RWPE2 (cell line): ENCODE measurements at regions not wholly inside any gene's neighbourhood (a gene's known extent, or its start where the extent isn't known, plus 50 kb on each side); places are given as distances from the start of the nearest gene placed in this dataset.

ENCODE experiments used
- ATAC-seq: fragments of 200-7000 bp; cut with Tn5 transposase; 3 replicates; pipeline ENCODE4 v1.9.1; 2021; ENCODE audit warnings: low read depth
- DNase-seq: peaks from one replicate; pipeline ENCODE4 v3.0.0-alpha.2; 2020; ENCODE audit warnings: low spot score
- H3K27ac ChIP-seq: fragments of 450-650 bp; 2 replicates; pipeline ENCODE4 v1.5.1; 2017; ENCODE audit warnings: mild to moderate bottlenecking; ENCODE audit not compliant: poor library complexity, severe bottlenecking
- H3K27me3 ChIP-seq: fragments of 250-450 bp; sonication (Bioruptor Pico); 2 replicates; pipeline ENCODE4 v1.5.1; 2021; ENCODE audit warnings: mild to moderate bottlenecking, moderate library complexity; ENCODE audit not compliant: insufficient read depth, poor library complexity, severe bottlenecking
- H3K36me3 ChIP-seq: fragments of 250-450 bp; sonication (Bioruptor Pico); 2 replicates; pipeline ENCODE4 v1.5.1; 2020; ENCODE audit warnings: low read depth, mild to moderate bottlenecking, moderate library complexity
- H3K4me1 ChIP-seq: fragments of 250-450 bp; sonication (Bioruptor Pico); 2 replicates; pipeline ENCODE4 v1.5.1; 2021; ENCODE audit warnings: mild to moderate bottlenecking, moderate library complexity; ENCODE audit not compliant: insufficient read depth, poor library complexity, severe bottlenecking
- H3K4me3 ChIP-seq: fragments of 250-450 bp; sonication (Bioruptor Pico); 2 replicates; pipeline ENCODE4 v1.5.1; 2021; ENCODE audit warnings: mild to moderate bottlenecking, moderate library complexity; ENCODE audit not compliant: severe bottlenecking
- H3K9me3 ChIP-seq: fragments of 250-450 bp; sonication (Bioruptor Pico); 2 replicates; pipeline ENCODE4 v1.5.1; 2021; ENCODE audit warnings: mild to moderate bottlenecking, moderate library complexity; ENCODE audit not compliant: severe bottlenecking
- TF ChIP-seq, protein P1 (sequence below): fragments of 450-650 bp; IDR thresholded peaks from one replicate; pipeline ENCODE4 v1.5.1; 2017; ENCODE audit warnings: mild to moderate bottlenecking, moderate library complexity; ENCODE audit not compliant: poor library complexity, severe bottlenecking

DNA sequence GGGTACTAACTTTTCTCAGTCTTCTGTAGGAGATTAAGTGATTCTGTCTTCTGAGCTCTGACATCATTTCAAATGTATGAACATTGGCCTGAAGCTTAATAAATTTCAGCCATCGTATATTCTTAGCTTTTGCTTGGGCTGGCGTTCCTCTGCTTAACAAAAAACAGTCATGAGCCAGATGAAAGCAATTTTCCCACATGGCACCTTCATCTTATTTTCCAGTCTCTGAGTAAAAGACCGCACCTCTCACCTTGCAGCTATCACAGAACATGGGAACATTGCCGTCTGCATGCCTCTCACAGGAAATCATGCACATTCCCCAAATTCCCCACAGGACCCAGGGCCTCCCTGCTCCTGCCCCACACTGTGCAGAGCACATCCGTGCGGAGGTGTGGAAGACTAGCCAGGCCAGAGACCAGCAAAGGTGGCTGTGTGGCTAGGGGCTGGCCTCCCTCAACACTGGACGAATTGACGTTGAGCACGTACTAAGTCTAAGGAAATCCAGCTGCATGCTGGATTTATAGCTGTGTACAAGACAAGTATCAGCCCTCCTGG, 531.8 kb upstream of the ID2 start:
- no peak for ATAC-seq
- TF ChIP-seq, protein P1, sequence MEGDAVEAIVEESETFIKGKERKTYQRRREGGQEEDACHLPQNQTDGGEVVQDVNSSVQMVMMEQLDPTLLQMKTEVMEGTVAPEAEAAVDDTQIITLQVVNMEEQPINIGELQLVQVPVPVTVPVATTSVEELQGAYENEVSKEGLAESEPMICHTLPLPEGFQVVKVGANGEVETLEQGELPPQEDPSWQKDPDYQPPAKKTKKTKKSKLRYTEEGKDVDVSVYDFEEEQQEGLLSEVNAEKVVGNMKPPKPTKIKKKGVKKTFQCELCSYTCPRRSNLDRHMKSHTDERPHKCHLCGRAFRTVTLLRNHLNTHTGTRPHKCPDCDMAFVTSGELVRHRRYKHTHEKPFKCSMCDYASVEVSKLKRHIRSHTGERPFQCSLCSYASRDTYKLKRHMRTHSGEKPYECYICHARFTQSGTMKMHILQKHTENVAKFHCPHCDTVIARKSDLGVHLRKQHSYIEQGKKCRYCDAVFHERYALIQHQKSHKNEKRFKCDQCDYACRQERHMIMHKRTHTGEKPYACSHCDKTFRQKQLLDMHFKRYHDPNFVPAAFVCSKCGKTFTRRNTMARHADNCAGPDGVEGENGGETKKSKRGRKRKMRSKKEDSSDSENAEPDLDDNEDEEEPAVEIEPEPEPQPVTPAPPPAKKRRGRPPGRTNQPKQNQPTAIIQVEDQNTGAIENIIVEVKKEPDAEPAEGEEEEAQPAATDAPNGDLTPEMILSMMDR = no peak
- no peaks in the 10 kb centered on the region for H3K4me1 ChIP-seq
- no peak overlapping the region for H3K4me3 ChIP-seq
- H3K27ac ChIP-seq = no peak overlapping the region
- DNase-seq = no peak
- H3K9me3 ChIP-seq = peaks cover 2% of the 10 kb centered on the region
- no peaks in the 10 kb centered on the region for H3K27me3 ChIP-seq
- no peaks in the 10 kb centered on the region for H3K36me3 ChIP-seq

DNA sequence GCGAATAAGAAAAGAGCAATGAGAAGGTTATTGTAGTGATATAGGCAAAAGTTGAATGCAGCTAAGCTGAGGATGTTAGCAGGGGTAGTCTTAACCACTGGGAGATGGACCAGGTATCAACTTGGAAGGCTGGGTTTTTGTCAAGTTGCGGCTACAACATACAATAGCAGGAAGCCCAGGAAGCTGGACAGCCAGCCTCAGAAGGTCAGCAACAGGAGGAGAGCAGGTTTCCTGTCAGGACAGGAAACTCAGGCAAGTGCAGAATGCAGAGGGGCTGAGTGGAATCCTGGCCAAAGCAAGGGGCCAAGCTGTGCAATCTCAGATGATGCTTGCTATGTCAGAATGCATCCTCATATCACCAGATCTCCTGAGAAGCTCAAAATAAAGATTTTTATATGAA, 530.0 kb upstream of the ID2 start:
- ATAC-seq (no peak), DNase-seq (no peak)
- H3K27ac ChIP-seq = no peak overlapping the region
- H3K9me3 ChIP-seq = peaks cover 2% of the 10 kb centered on the region
- no peaks in the 10 kb centered on the region for H3K27me3 ChIP-seq
- no peak overlapping the region for H3K4me3 ChIP-seq
- H3K36me3 ChIP-seq = no peaks in the 10 kb centered on the region
- TF ChIP-seq, protein P1 = no peak
- no peaks in the 10 kb centered on the region for H3K4me1 ChIP-seq

DNA sequence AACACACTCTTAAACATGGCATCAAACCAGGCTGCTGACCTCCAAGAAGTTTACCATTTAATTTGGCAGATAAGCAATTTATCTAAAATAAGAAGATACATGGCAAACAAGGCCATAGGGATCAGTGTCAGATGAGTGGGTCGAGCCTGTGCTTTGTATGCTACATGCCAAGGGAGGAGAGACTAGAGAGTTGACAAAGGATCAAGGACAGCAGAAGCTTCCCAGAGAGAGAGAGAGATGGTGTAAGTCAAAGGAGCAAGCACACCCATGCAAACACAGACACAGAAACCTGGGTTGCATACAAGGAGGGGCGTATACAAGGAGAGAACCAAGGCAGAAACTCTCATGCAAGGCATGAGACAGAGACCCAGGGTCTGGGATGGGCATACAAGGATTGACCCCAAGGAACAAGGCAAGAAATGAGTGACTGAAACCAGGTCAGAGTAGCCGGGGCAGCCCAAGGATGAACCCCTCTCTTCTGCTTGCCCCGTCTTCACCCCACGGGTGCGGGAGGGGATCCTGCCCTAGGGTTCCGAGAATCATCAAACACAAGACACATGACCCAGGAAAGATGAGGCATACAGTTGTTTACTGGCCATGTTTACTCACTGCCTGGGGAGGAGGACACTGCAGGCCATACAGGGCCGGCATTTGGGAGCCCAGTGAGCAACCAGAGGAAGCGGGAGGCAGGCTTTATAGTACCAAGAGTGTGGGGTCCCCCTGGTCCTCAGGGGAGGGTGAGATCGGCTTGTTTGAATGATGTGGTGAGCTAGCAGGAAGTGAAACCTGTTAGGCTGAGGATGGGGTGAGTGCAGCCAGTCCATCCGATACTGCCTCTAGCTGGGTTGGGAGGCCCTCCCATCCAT, 529.2 kb upstream of the ID2 start:
- no peak for ATAC-seq
- H3K4me1 ChIP-seq = no peaks in the 10 kb centered on the region
- H3K27me3 ChIP-seq = no peaks in the 10 kb centered on the region
- no peaks in the 10 kb centered on the region for H3K36me3 ChIP-seq
- TF ChIP-seq, protein P1 = no peak
- DNase-seq = no peak
- H3K27ac ChIP-seq = no peak overlapping the region
- no peak overlapping the region for H3K4me3 ChIP-seq
- peaks cover 2% of the 10 kb centered on the region for H3K9me3 ChIP-seq

DNA sequence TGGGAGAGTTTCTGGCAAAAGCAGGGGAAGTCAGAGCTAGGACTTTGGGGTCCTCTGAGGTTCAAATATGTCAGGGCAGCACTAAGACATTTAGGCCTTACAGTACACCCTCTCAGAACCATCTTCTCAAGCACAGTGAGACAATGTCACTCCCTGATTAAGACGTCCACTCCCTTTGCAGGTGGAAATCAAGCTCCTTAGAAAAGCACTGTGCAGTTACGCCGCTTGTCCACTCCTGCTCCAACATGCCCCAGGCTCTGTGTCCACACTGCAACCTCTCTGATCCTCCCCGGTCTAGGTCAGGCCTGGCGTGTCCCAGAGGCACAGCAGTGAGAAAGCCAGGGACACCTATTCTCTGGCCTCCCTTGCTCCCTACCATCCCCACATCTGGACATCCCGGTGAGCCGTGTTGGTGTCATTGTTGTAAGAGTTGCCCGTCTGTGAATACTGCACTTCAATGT, 528.6 kb upstream of the ID2 start:
- no peaks in the 10 kb centered on the region for H3K36me3 ChIP-seq
- DNase-seq (no peak), ATAC-seq (no peak)
- no peak overlapping the region for H3K4me3 ChIP-seq
- no peak overlapping the region for H3K27ac ChIP-seq
- H3K27me3 ChIP-seq = no peaks in the 10 kb centered on the region
- H3K4me1 ChIP-seq = no peaks in the 10 kb centered on the region
- peaks cover 2% of the 10 kb centered on the region for H3K9me3 ChIP-seq
- TF ChIP-seq, protein P1 = no peak

DNA sequence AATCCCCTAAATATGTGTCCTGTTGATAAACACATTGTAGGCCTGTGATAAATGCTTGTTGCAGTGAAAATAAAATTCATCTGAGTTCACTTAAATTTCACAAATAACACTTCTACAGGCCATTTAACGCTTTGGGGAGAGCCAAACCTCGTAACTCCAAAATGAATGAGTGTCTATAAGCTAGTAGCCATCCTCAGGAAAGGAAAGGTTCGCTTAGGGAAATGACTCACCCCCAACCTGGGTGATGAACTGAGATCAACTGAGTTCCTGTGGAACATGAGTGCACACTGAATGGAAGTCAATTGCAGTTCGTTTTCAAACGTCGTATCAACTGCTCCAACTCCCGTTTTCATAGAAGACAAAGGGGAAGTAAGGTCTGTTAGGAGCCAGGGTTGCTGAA, 527.6 kb upstream of the ID2 start:
- Histone ChIP-seq H3K27me3 (no peaks in the 10 kb centered on the region), H3K4me1 (no peaks in the 10 kb centered on the region), H3K9me3 (peaks cover 1% of the 10 kb centered on the region), H3K27ac (no peak overlapping the region), H3K36me3 (no peaks in the 10 kb centered on the region), H3K4me3 (no peak overlapping the region)
- TF ChIP-seq, protein P1 = no peak
- DNase-seq = no peak
- no peak for ATAC-seq
